GM19239 (cell line): ENCODE measurements at regions not wholly inside any gene's neighbourhood (a gene's known extent, or its start where the extent isn't known, plus 50 kb on each side); places are given as distances from the start of the nearest gene placed in this dataset.

Experiments
- DNase-seq: peaks from one replicate; pipeline ENCODE4 v3.0.0; 2011; ENCODE audit warnings: low spot score; ENCODE audit not compliant: insufficient read length
- FAIRE-seq: peaks from 2 replicates; lab custom pipeline; 2011; peaks lifted over from hg19 to GRCh38; lab: Jason Lieb, UNC

- DNase-seq (no peak), FAIRE-seq (no peak)
Measured at GRCh38 chr22:49037701-49038245, 789.9 kb downstream of the BRD1 start.

GRCh38 chr22:49036513-49036912, 791.2 kb downstream of the BRD1 start:
- DNase-seq (no peak), FAIRE-seq (no peak)

GRCh38 chr22:49035818-49036457, 791.7 kb downstream of the BRD1 start:
- no peak for DNase-seq
- FAIRE-seq = no peak

GRCh38 chr22:49034836-49035817, 792.5 kb downstream of the BRD1 start:
- FAIRE-seq (no peak), DNase-seq (no peak)

GRCh38 chr22:49033616-49034015, 794.1 kb downstream of the BRD1 start:
- DNase-seq = no peak
- FAIRE-seq = no peak

GRCh38 chr22:49032821-49033220, 794.9 kb downstream of the BRD1 start:
- FAIRE-seq (no peak), DNase-seq (no peak)

- DNase-seq = no peak
- FAIRE-seq = no peak
Measured at GRCh38 chr22:49031746-49032330, 795.8 kb downstream of the BRD1 start.

- DNase-seq = no peak
- FAIRE-seq = no peak
Measured at GRCh38 chr22:49028111-49028510, 799.6 kb downstream of the BRD1 start.

GRCh38 chr22:49027368-49027670, 800.4 kb downstream of the BRD1 start:
- FAIRE-seq (no peak), DNase-seq (no peak)

- DNase-seq (no peak), FAIRE-seq (no peak)
Measured at GRCh38 chr22:49026494-49027367, 800.9 kb downstream of the BRD1 start.

- no peak for FAIRE-seq
- no peak for DNase-seq
Measured at GRCh38 chr22:49025791-49026493, 801.7 kb downstream of the BRD1 start.

GRCh38 chr22:49024775-49025440, 802.8 kb downstream of the BRD1 start:
- FAIRE-seq (no peak), DNase-seq (no peak)

GRCh38 chr22:49023879-49024774, 803.5 kb downstream of the BRD1 start:
- DNase-seq (no peak), FAIRE-seq (no peak)

GRCh38 chr22:49023161-49023878, 804.4 kb downstream of the BRD1 start:
- DNase-seq (no peak), FAIRE-seq (no peak)

- no peak for FAIRE-seq
Measured at GRCh38 chr22:49022816-49023160, 804.9 kb downstream of the BRD1 start.

GRCh38 chr22:49021926-49022815, 805.5 kb downstream of the BRD1 start:
- DNase-seq = no peak
- FAIRE-seq = no peak

More at GRCh38 chr22:49022816-49023160, 804.9 kb downstream of the BRD1 start:
- no peak for DNase-seq
